OCI-LY7 (cell line): ENCODE measurements at regions not wholly inside any gene's neighbourhood (a gene's known extent, or its start where the extent isn't known, plus 50 kb on each side); places are given as distances from the start of the nearest gene placed in this dataset.

Experiments used
- CTCF ChIP-seq: fragments of 200-600 bp; sonication (generic); conservative IDR thresholded peaks from 2 replicates; pipeline ENCODE4 v1.5.1; 2014; ENCODE audit warnings: mild to moderate bottlenecking, antibody characterized with exemption, low read length, moderate library complexity, mixed read lengths
- EZH2phosphoT487 ChIP-seq: fragments of 200-600 bp; sonication (generic); IDR thresholded peaks from 2 replicates; pipeline ENCODE4 v1.6.1; 2018; ENCODE audit warnings: low read depth, borderline replicate concordance, mild to moderate bottlenecking, mixed run types, antibody characterized with exemption, low read length, moderate library complexity, mixed read lengths

DNA sequence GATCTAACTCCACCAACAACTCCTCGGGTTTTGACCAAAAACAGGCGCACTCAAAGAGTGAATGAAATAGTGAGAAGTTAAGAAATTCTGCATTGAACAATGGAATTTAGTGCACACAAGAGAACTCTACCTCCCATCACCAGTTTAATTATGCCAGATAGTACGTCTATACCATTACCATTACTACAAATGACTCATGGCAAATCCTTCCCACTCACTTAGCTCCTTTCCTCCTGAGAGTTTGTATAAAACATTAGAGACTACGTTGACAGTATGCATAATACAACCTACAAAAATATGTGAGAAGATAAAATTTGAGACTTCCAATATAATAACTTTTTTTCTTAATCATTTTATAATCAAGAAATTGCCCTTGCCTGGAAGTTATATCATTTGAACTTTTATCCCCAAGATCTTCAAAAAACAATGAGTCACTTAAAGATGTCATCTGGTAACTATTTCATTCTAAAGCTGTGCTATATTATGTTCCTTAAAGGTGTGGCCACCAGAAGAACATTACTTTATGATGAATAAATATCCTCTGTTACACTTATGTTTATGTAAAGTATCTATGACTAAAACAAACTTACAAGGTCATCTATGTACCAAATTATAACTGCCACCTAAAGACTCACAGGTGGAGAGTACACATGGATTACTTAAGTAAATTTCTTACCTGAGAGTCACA lies 297.9 kb upstream of the PTGER4 start:
- TF ChIP-seq CTCF = no peak
- no peak for TF ChIP-seq EZH2phosphoT487
